Kidney (tissue), 13 donors: ENCODE measurements at regions not wholly inside any gene's neighbourhood (a gene's known extent, or its start where the extent isn't known, plus 50 kb on each side); places are given as distances from the start of the nearest gene placed in this dataset.
"Not testable (repeated sequence)": the region's sequence is repeated elsewhere in the genome, so short reads cannot be mapped to it uniquely, and the experiment has no call there.

Experiments
- DNase-seq, 5 donors: peaks; one replicate each; pipeline ENCODE4 v3.0.0-alpha.2; 2013 to 2020
- FAIRE-seq: peaks from 2 replicates; lab custom pipeline; 2012; peaks lifted over from hg19 to GRCh38; lab: Jason Lieb, UNC
- H3K27ac ChIP-seq, 2 donors: one replicate each; pipeline ENCODE4 v1.7.0; 2013; ENCODE audit warnings: low read depth in 2 of 2, low read length in 2 of 2, inconsistent platforms in 1 of 2
- H3K27me3 ChIP-seq: one replicate; pipeline ENCODE4 v1.7.1; 2013; ENCODE audit warnings: low read length, inconsistent platforms; ENCODE audit not compliant: control insufficient read depth, insufficient read depth
- H3K36me3 ChIP-seq, 3 donors: one replicate each; pipeline versions ENCODE4 v1.7.0 to v1.7.1; 2013; ENCODE audit warnings: low read length in 3 of 3, control low read depth in 1 of 3, inconsistent platforms in 1 of 3; ENCODE audit not compliant: insufficient read depth in 3 of 3, control insufficient read depth in 2 of 3
- H3K4me1 ChIP-seq, 3 donors: one replicate each; pipeline versions ENCODE4 v1.7.0 to v1.7.1; 2013; ENCODE audit warnings: low read length in 3 of 3, inconsistent platforms in 1 of 3, low read depth in 1 of 3; ENCODE audit not compliant: control insufficient read depth in 2 of 3, insufficient read depth in 2 of 3
- H3K4me3 ChIP-seq, 3 donors: one replicate each; pipeline versions ENCODE4 v1.7.0 to v1.8.1; 2013; ENCODE audit warnings: low read length in 3 of 3, control low read depth in 1 of 3, inconsistent platforms in 1 of 3
- H3K9ac ChIP-seq, 3 donors: one replicate each; pipeline versions ENCODE4 v1.7.0 to v1.7.1; 2013; ENCODE audit warnings: low read length in 3 of 3, control low read depth in 1 of 3, inconsistent platforms in 1 of 3
- H3K9me3 ChIP-seq, 3 donors: one replicate each; pipeline versions ENCODE4 v1.7.0 to v1.7.1; 2013; ENCODE audit warnings: low read length in 3 of 3, control low read depth in 1 of 3, inconsistent platforms in 1 of 3; ENCODE audit not compliant: control insufficient read depth in 2 of 3, insufficient read depth in 1 of 3
- intact Hi-C: fragments of 100-400 bp; cut with DNase I; formaldehyde crosslinking; loops from one replicate; pipeline ENCODE4 v1.11.1; 2022
- TF ChIP-seq, protein P1 (sequence below): IDR thresholded peaks from 3 replicates; pipeline ENCODE4 v1.5.1; 2012; ENCODE audit warnings: mild to moderate bottlenecking, moderate library complexity, borderline replicate concordance; ENCODE audit not compliant: insufficient read depth; ENCODE audit errors: extremely low read depth
- donor health status: control.
- donor health status: control.
- donor health status: control.
- donor health status: control.
- donor health status: control.
- donor health status: DM: yes; HTN: yes; CAD: no.
- donor health status: Normal renal cell carcinoma (clear cell type).

DNA sequence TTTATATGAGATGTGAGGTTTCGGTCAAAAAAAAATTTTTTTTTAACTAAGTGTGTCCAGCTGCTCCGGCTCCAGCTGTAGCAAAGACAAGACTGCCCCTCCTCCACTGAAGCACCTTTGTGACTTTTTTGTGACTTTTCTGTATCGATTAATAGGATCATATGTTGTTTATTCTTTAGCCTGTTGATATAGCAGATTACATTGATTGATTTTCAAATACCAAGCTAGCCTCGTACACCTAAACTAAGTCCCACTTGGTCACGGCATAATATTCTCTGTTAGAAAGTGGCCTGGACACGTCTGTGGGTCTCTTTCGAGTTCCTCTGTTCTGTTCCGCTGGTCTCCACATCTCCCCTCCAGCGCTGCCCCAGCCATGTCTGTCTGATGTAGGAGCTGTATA is 126.8 kb downstream of the IGLL1 start:
- H3K9ac ChIP-seq = no peak overlapping the region
- H3K27me3 ChIP-seq = no peaks in the 10 kb centered on the region
- intact Hi-C loops = no loop called here
- H3K9me3 ChIP-seq = no peaks in the 10 kb centered on the region
- FAIRE-seq (no peak), DNase-seq (no peak)
- H3K4me1 ChIP-seq = no peaks in the 10 kb centered on the region
- TF ChIP-seq, protein P1, sequence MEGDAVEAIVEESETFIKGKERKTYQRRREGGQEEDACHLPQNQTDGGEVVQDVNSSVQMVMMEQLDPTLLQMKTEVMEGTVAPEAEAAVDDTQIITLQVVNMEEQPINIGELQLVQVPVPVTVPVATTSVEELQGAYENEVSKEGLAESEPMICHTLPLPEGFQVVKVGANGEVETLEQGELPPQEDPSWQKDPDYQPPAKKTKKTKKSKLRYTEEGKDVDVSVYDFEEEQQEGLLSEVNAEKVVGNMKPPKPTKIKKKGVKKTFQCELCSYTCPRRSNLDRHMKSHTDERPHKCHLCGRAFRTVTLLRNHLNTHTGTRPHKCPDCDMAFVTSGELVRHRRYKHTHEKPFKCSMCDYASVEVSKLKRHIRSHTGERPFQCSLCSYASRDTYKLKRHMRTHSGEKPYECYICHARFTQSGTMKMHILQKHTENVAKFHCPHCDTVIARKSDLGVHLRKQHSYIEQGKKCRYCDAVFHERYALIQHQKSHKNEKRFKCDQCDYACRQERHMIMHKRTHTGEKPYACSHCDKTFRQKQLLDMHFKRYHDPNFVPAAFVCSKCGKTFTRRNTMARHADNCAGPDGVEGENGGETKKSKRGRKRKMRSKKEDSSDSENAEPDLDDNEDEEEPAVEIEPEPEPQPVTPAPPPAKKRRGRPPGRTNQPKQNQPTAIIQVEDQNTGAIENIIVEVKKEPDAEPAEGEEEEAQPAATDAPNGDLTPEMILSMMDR = no peak
- H3K4me3 ChIP-seq = no peak overlapping the region
- H3K27ac ChIP-seq = no peak overlapping the region
- H3K36me3 ChIP-seq = no peaks in the 10 kb centered on the region

GRCh38 chr22:23452231-23453010 is 127.7 kb downstream of the IGLL1 start:
- intact Hi-C loops = no loop called here
- TF ChIP-seq, protein P1 = no peak
- Histone ChIP-seq H3K9me3 (no peaks in the 10 kb centered on the region), H3K4me1 (no peaks in the 10 kb centered on the region), H3K9ac (no peak overlapping the region), H3K27me3 (no peaks in the 10 kb centered on the region), H3K4me3 (no peak overlapping the region), H3K27ac (no peak overlapping the region), H3K36me3 (no peaks in the 10 kb centered on the region)
- peak in 1 of 5 donors; percentile 69 for DNase-seq
- FAIRE-seq = no peak

GRCh38 chr22:23451452-23452230 is 128.4 kb downstream of the IGLL1 start:
- H3K27ac ChIP-seq, intact Hi-C loops, H3K9ac ChIP-seq, H3K4me3 ChIP-seq, H3K27me3 ChIP-seq, H3K9me3 ChIP-seq, H3K36me3 ChIP-seq, FAIRE-seq, H3K4me1 ChIP-seq: not testable (repeated sequence)
- peak in 2 of 5 donors; percentile 34 to 44 for DNase-seq

- H3K27ac ChIP-seq, H3K9ac ChIP-seq, H3K36me3 ChIP-seq, H3K4me3 ChIP-seq, H3K27me3 ChIP-seq, H3K9me3 ChIP-seq, intact Hi-C loops, H3K4me1 ChIP-seq, FAIRE-seq, DNase-seq: not testable (repeated sequence)
Observed at GRCh38 chr22:23450821-23451220, 129.3 kb downstream of the IGLL1 start.
